Epidermal melanocyte (primary cell): ENCODE measurements at regions not wholly inside any gene's neighbourhood (a gene's known extent, or its start where the extent isn't known, plus 50 kb on each side); places are given as distances from the start of the nearest gene placed in this dataset.

ENCODE experiments used
- DNase-seq: peaks from one replicate; pipeline ENCODE4 v3.0.0; 2011; ENCODE audit warnings: low spot score; ENCODE audit not compliant: insufficient read length

GRCh38 chr7:106485031-106485551, 175.9 kb downstream of the CCDC71L start:
- no peak for DNase-seq

GRCh38 chr7:106484562-106484961, 176.4 kb downstream of the CCDC71L start:
- DNase-seq, result no peak

GRCh38 chr7:106482091-106482490, 178.9 kb downstream of the CCDC71L start:
- DNase-seq, result no peak

- no peak for DNase-seq
These were observed 180.3 kb downstream of the CCDC71L start for GRCh38 chr7:106480616-106481031.

GRCh38 chr7:106480161-106480579, 180.8 kb downstream of the CCDC71L start:
- DNase-seq, result no peak

- DNase-seq, result no peak
These were observed 184.2 kb downstream of the CCDC71L start for GRCh38 chr7:106476751-106477150.

- DNase-seq, result no peak
These were observed 188.0 kb upstream of the NAMPT start for GRCh38 chr7:106472741-106473140.

- DNase-seq, result no peak
These were observed 187.1 kb upstream of the NAMPT start for GRCh38 chr7:106471686-106472440.

GRCh38 chr7:106471021-106471420, 186.2 kb upstream of the NAMPT start:
- no peak for DNase-seq

GRCh38 chr7:106466867-106467266, 182.1 kb upstream of the NAMPT start:
- no peak for DNase-seq

GRCh38 chr7:106465704-106466468, 181.1 kb upstream of the NAMPT start:
- no peak for DNase-seq

GRCh38 chr7:106464651-106465050, 179.9 kb upstream of the NAMPT start:
- DNase-seq, result no peak

GRCh38 chr7:106463851-106464611, 179.2 kb upstream of the NAMPT start:
- DNase-seq, result no peak

GRCh38 chr7:106462914-106463482, 178.2 kb upstream of the NAMPT start:
- DNase-seq, result no peak

GRCh38 chr7:106462365-106462859, 177.6 kb upstream of the NAMPT start:
- no peak for DNase-seq

GRCh38 chr7:106460792-106461254, 176.0 kb upstream of the NAMPT start:
- DNase-seq, result no peak

GRCh38 chr7:106459397-106460072, 174.8 kb upstream of the NAMPT start:
- DNase-seq, result no peak

- DNase-seq, result no peak
These were observed 172.9 kb upstream of the NAMPT start for GRCh38 chr7:106457678-106458077.

- DNase-seq, result no peak
These were observed 171.5 kb upstream of the NAMPT start for GRCh38 chr7:106456329-106456728.

- no peak for DNase-seq
These were observed 167.5 kb upstream of the NAMPT start for GRCh38 chr7:106452031-106452851.
